ENCODE measurements at regions not wholly inside any gene's neighbourhood (a gene's known extent, or its start where the extent isn't known, plus 50 kb on each side); places are given as distances from the start of the nearest gene placed in this dataset.
"Not testable (repeated sequence)": the region's sequence is repeated elsewhere in the genome, so short reads cannot be mapped to it uniquely, and the experiment has no call there.

GRCh38 chr13:56459286-56459685 is 681.4 kb upstream of the PRR20A start:
- TF ChIP-seq CTCF (IDR thresholded peaks at IDR 0.05; ENCODE audit: control extremely low read depth, extremely low read depth, low read depth, missing control alignments) = no peak
- ChIA-PET CTCF (interaction anchor here (1.2 kb wide), 1 partner anchor 13 kb away, joined by 4 read pairs; no protein-coding TSS in a partner anchor), POLR2A (no interaction called here)
- no peak for DNase-seq (ENCODE audit: extremely low spot score)

- POLR2A ChIA-PET = no interaction called here
- CTCF ChIA-PET = interaction anchor here (1.3 to 1.4 kb wide), 2 partner anchors 11 to 18 kb away, joined by 3 to 7 read pairs; no protein-coding TSS in a partner anchor
- no peak for DNase-seq (ENCODE audit: extremely low spot score)
- no peak for TF ChIP-seq CTCF (IDR thresholded peaks at IDR 0.05; ENCODE audit: control extremely low read depth, extremely low read depth, low read depth, missing control alignments)
Measured at GRCh38 chr13:56501750-56502149, 639.0 kb upstream of the PRR20A start.

GRCh38 chr13:56510836-56511235 is 629.9 kb upstream of the PRR20A start:
- POLR2A ChIA-PET = no interaction called here
- TF ChIP-seq CTCF (IDR thresholded peaks at IDR 0.05; ENCODE audit: control extremely low read depth, extremely low read depth, low read depth, missing control alignments) = no peak
- CTCF ChIA-PET = no interaction called here
- no peak for DNase-seq (ENCODE audit: extremely low spot score)

GRCh38 chr13:56512336-56512735 is 628.4 kb upstream of the PRR20A start:
- DNase-seq (ENCODE audit: extremely low spot score); CTCF ChIA-PET: not testable (repeated sequence)

DNA sequence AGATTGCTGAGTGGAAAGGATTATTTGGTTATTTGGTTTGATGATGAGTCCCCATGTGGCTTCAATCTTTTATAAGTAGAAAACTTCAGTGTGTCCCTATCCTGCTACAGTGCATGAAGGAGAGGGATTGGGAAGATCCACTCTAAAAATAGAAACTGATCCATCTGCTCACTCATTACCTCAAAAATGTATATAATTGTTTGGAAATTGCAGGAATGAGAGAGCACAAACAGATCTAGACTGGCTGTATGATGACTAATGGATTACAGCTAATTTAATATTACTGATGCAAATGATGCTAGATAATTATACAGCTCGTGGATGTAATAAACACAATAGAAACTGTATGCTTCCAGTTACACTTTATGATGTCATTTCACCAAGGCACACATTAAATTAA is 625.3 kb upstream of the PRR20A start:
- ChIA-PET POLR2A (no interaction called here), CTCF (no interaction called here)
- no peak for DNase-seq (ENCODE audit: extremely low spot score)
- TF ChIP-seq CTCF (IDR thresholded peaks at IDR 0.05; ENCODE audit: control extremely low read depth, extremely low read depth, low read depth, missing control alignments) = no peak

More at GRCh38 chr13:56512336-56512735, 628.4 kb upstream of the PRR20A start:
- POLR2A ChIA-PET = not testable (repeated sequence)

GRCh38 chr13:56528040-56528790 is 612.5 kb upstream of the PRR20A start:
- TF ChIP-seq CTCF (IDR thresholded peaks at IDR 0.05; ENCODE audit: control extremely low read depth, extremely low read depth, low read depth, missing control alignments) = no peak
- ChIA-PET CTCF (no interaction called here), POLR2A (no interaction called here)
- DNase-seq (ENCODE audit: extremely low spot score) = no peak

DNA sequence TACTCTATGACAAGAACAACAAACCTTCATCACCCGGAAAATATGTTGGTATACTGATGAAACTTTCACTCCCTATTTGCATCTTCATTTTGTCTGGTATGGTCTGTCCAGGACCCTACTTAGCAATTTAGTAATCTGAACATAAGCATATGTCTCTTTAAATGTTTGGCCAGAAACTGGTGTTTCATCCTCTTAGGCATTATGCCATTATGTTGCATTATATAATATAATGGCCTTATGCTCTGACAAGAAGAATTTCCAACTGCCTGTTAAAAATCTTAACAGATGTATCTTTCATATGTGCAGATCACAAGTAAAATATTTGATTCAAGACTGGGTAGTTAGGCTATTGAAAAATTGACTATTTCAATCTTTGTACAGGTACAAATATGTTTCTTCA is 610.6 kb upstream of the PRR20A start:
- TF ChIP-seq CTCF (IDR thresholded peaks at IDR 0.05; ENCODE audit: control extremely low read depth, extremely low read depth, low read depth, missing control alignments) = no peak
- DNase-seq (ENCODE audit: extremely low spot score) = no peak
- ChIA-PET POLR2A (no interaction called here), CTCF (no interaction called here)

DNA sequence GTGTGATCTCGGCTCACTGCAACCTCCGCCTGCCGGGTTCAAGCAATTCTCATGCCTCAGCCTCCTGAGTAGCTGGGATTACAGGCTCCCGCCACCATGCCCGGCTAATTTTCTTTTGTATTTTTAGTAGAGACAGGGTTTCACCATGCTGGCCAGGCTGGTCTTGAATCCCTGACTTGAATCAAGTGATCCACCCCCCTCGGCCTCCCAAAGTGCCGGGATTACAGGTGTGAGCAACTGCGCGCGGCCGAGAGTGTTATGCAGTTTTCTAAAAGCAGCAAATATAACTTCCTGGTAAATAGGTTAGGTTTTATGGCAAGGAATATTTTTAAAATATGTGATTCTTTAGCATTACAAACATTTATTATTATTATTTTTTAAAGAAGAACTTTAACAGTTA is 592.8 kb upstream of the PRR20A start:
- DNase-seq (ENCODE audit: extremely low spot score); CTCF ChIA-PET; POLR2A ChIA-PET: not testable (repeated sequence)
